ENCODE measurements at regions not wholly inside any gene's neighbourhood (a gene's known extent, or its start where the extent isn't known, plus 50 kb on each side); places are given as distances from the start of the nearest gene placed in this dataset.
"Not testable (repeated sequence)": the region's sequence is repeated elsewhere in the genome, so short reads cannot be mapped to it uniquely, and the experiment has no call there.

DNA sequence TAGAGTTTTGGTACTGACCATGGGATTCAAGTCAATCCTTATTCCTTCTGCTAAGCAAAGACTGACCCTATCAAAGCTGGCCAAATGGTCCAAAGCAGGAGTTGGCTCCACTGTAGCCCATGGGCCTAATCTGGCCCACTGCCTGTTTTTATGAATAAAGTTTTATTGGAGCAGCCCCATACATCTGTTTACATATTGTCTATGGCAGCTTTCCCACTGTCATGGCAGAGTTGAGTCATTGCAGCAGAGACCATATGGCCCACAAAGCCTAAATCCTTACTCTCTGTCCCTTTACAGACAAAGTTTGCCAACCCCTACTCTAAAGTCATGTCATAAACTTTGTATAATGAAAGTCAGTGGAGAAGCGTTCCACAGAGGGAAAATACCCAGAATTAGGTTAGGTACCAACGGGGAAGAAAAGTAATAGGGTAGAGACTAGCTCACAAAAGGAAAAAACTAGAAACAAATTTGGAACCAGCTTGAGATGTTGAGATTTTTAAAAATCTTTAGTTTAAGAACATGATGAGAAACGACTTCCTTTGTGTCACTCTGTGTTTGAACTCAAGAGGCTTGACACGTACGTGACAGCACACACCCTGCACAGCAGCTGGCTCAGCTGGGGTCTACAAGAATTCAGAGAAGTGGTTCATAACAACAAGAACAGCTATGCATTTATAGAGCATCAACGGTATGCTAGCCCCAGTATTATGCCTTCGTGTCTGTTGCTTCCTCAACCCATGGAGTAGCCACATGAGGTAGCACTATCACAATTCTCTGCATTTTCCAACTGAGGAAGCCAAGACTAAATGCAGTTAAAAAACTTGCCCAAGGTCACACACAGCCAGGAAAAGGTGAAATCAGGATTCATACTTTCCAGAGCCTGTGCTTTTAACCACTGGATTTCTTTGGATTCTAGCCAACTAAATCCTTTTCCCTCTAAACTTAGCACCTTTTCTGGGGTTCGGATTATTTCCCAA is 198.9 kb upstream of the WWC1 start:
- DNase-seq (ENCODE audit: low read depth), result no peak
- TF ChIP-seq, protein P1, sequence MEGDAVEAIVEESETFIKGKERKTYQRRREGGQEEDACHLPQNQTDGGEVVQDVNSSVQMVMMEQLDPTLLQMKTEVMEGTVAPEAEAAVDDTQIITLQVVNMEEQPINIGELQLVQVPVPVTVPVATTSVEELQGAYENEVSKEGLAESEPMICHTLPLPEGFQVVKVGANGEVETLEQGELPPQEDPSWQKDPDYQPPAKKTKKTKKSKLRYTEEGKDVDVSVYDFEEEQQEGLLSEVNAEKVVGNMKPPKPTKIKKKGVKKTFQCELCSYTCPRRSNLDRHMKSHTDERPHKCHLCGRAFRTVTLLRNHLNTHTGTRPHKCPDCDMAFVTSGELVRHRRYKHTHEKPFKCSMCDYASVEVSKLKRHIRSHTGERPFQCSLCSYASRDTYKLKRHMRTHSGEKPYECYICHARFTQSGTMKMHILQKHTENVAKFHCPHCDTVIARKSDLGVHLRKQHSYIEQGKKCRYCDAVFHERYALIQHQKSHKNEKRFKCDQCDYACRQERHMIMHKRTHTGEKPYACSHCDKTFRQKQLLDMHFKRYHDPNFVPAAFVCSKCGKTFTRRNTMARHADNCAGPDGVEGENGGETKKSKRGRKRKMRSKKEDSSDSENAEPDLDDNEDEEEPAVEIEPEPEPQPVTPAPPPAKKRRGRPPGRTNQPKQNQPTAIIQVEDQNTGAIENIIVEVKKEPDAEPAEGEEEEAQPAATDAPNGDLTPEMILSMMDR (IDR thresholded peaks at IDR 0.05; ENCODE audit: low read depth, low read length, missing control alignments), result no peak
- H3K4me3 ChIP-seq (ENCODE audit: low read depth, low read length), result no peak overlapping the region

GRCh38 chr5:168093200-168093910 is 198.1 kb upstream of the WWC1 start:
- TF ChIP-seq, protein P1 (IDR thresholded peaks at IDR 0.05; ENCODE audit: low read depth, low read length, missing control alignments), result no peak
- no peak overlapping the region for H3K4me3 ChIP-seq (ENCODE audit: low read depth, low read length)
- no peak for DNase-seq (ENCODE audit: low read depth)

- DNase-seq (ENCODE audit: low read depth), result no peak
- TF ChIP-seq, protein P1 (IDR thresholded peaks at IDR 0.05; ENCODE audit: low read depth, low read length, missing control alignments), result no peak
Observed at GRCh38 chr5:168096525-168096924, 194.9 kb upstream of the WWC1 start.

DNA sequence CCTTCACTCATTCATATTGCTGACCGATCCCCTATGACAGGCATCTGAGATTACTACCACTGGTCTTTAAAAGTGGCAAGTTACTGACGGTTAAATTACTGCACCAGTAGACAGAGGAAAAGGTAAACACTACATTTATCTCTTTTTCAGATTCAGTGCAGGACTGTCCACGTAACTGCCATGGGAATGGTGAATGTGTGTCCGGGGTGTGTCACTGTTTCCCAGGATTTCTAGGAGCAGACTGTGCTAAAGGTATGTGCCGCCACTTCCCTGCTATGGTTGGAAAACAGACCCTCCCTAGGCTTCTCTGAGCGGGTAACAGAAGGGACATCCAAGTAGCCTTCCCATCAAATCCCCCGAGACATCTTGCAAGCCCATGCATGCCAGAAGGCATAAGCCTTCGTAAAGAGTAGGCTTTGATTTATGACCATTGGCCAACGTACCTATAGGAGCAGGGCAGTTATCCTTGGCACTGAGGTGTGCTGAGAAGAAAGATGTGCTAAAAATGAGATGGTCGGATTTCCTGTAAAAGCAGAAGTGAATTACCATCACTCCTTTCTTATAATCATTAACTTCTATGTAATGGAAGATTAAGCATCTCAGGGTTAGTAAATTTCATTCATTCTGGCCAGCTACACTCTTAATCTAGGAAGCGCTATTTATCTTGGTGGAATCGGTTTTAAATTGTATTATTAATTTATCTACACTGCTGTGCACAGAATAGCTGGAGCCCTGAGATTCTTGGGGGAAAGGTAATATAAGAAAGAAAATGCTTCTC is 193.4 kb upstream of the WWC1 start:
- DNase-seq (ENCODE audit: low read depth), result no peak
- TF ChIP-seq, protein P1 (IDR thresholded peaks at IDR 0.05; ENCODE audit: low read depth, low read length, missing control alignments), result no peak
- no peak overlapping the region for H3K4me3 ChIP-seq (ENCODE audit: low read depth, low read length)

More at GRCh38 chr5:168096525-168096924, 194.9 kb upstream of the WWC1 start:
- no peak overlapping the region for H3K4me3 ChIP-seq (ENCODE audit: low read depth, low read length)

- no peak for DNase-seq (ENCODE audit: low read depth)
- no peak overlapping the region for H3K4me3 ChIP-seq (ENCODE audit: low read depth, low read length)
- TF ChIP-seq, protein P1 (IDR thresholded peaks at IDR 0.05; ENCODE audit: low read depth, low read length, missing control alignments), result no peak
Observed at GRCh38 chr5:168101352-168101751, 190.1 kb upstream of the WWC1 start.

GRCh38 chr5:168103018-168103417 is 188.4 kb upstream of the WWC1 start:
- not testable (repeated sequence) for H3K4me3 ChIP-seq (ENCODE audit: low read depth, low read length); DNase-seq (ENCODE audit: low read depth)

GRCh38 chr5:168104350-168104749 is 187.1 kb upstream of the WWC1 start:
- TF ChIP-seq, protein P1 (IDR thresholded peaks at IDR 0.05; ENCODE audit: low read depth, low read length, missing control alignments), result no peak
- no peak for DNase-seq (ENCODE audit: low read depth)

More at GRCh38 chr5:168104350-168104749, 187.1 kb upstream of the WWC1 start:
- no peak overlapping the region for H3K4me3 ChIP-seq (ENCODE audit: low read depth, low read length)

Measured in GM12864 (cell line).